CD4-positive, alpha-beta T cell treated with Interleukin-12 subunit alpha and Interleukin-12 subunit beta, for 1 hour (primary cell): ENCODE measurements at regions not wholly inside any gene's neighbourhood (a gene's known extent, or its start where the extent isn't known, plus 50 kb on each side); places are given as distances from the start of the nearest gene placed in this dataset.
"Not testable (repeated sequence)": the region's sequence is repeated elsewhere in the genome, so short reads cannot be mapped to it uniquely, and the experiment has no call there.

Experiments
- DNase-seq: peaks from one replicate; pipeline ENCODE4 v3.0.0-alpha.2; 2020

DNA sequence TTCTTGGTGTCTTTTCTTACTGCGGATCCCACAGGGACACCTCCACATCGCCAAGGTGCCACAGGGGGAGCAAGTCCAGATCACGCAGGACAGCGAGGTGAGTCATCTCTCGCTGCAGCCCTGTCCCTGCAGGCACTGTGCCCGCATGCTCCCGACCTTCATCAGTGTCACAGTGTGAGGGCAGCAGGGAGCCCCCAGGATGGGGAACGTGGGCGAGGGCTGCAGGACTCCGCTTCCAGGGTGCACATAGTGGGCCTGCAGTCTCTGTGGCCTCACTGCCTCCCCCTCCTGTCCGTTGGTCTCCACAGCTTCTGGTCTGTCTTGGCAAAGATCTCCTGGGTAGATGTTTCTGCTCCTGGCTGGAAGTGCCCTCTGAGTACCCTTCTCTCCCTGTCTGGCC, 78.0 kb downstream of the NPIPB11 start:
- not testable (repeated sequence) for DNase-seq

- not testable (repeated sequence) for DNase-seq
Observed at GRCh38 chr16:29327631-29328408, 78.7 kb downstream of the NPIPB11 start.

GRCh38 chr16:29326164-29327125, 80.1 kb downstream of the NPIPB11 start:
- DNase-seq = not testable (repeated sequence)

DNA sequence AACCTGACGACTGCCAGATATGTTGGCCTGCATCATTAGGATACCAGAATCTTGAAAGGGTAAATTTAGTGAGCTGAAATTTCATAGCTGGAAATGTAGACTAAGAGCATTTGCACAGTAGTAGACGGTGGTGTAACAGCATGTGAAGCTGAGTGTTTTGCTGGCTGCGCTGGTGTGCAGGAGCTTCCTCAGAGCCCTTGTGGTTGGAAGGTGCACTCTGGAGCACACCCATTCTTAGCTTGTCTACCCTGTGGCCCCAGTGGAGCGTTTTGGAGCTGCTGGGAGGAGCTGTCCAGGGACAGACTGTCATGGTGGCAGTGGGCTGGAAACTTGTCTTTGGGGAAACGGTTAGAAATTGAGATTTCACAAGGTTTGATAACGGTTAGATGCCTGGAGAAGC, 82.8 kb downstream of the NPIPB11 start:
- DNase-seq = not testable (repeated sequence)

GRCh38 chr16:29321585-29321984, 84.9 kb downstream of the NPIPB11 start:
- DNase-seq = no peak

- DNase-seq = no peak
Observed at GRCh38 chr16:29321000-29321393, 85.5 kb downstream of the NPIPB11 start.

GRCh38 chr16:29320274-29320999, 86.1 kb downstream of the NPIPB11 start:
- no peak for DNase-seq

- DNase-seq = no peak
Observed at GRCh38 chr16:29319726-29320125, 86.8 kb downstream of the NPIPB11 start.

GRCh38 chr16:29318561-29318968, 87.9 kb downstream of the NPIPB11 start:
- DNase-seq = peak; percentile 6

- no peak for DNase-seq
Observed at GRCh38 chr16:29318037-29318436, 88.5 kb downstream of the NPIPB11 start.

DNA sequence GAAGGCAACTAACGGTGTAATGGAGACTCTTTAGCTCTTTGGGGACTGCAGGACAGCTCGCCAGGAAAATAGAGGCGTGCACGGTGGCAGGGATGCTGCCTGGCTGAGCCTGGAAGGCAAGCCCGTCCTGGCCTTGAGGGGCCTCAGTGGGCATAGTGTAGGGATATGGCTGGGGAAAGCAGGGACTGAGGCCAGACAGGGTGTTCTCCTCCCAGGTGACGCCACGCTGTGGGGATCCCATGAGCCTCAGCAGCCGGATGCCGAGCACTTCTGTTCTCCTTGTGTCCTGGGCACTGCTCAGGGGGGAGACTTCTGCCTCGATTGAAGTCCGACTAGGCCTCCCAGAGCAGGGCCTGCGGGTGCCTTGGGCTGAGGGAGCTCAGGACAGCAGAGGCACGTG, 89.2 kb downstream of the NPIPB11 start:
- DNase-seq = no peak

DNA sequence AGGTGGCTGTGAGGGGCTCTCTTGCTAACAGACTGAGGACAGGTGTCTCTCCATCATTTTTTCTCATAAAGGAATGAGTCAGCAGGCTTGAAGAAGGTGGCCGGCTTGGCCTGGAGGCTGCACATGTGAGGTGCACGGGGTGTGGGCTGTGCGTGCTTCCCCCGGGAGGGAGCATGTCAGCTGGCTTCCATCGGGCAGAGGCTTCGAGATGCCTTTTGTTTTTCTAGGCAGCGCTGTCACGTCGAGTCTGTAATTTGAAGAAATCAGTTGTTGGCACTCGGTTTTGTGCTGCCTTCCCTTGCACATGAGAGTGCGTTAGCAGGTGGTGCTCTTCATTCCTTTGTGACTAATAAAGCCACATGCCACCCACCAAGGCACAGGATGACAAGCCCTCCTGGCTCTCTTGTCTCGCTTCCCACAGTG, 89.7 kb downstream of the NPIPB11 start:
- no peak for DNase-seq

- no peak for DNase-seq
Observed at GRCh38 chr16:29315916-29316517, 90.5 kb downstream of the NPIPB11 start.

- no peak for DNase-seq
Observed at GRCh38 chr16:29315046-29315445, 91.5 kb downstream of the NPIPB11 start.

DNA sequence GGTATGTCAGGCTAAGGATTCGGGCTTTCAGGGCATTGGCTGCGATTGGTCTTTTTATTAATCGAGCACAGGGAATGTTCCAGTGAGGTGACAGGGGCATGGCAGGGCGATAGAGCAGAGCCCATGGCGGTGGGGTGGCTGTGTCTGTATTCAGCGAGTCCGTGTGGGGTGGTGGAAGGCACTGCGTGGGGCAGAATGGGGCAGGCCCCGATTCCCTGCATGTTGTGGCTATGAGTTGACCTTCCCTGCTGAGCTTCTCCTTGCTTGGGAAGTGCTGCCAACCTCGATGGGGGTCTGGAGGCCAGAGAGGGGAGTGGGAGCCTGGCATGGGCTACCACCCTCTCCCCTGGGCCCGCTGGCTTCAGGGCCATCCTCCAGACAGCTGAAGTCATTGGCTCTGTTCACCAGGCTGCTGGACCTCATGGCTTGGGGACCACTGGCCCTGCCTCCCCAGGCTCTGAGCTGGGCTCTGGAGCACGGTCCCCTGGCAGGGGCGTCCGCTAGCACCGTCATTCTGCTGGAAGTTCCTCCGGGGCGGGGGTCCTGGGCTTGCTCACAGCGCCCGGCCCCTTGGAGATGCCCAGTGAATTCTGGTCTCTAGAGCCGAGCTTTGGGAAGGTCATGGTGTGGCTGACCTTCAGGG, 92.1 kb downstream of the NPIPB11 start:
- no peak for DNase-seq

DNA sequence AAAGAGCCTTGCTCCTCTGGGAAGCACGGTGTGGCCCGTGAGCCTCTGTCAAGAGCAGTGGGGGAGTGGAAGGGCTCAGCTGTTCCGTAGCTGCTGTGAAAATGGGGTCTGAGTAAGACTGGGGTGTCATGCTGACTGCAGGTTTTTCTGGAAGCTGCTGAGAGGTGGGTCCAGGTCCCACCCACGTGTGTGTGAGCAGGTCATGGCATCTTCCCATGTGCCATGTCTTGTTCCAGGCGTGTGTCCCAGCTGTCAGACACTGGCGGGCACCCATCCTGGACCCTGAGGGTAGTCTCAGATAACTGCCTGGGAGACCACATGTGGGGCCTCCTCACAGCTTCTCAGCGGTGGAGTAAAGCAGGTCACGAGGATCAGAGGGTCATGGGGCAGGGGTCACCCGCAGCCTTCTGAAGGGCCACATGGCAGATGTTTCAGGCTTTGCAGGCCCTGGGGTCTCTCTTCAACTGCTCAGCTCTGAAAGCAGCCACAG, 92.9 kb downstream of the NPIPB11 start:
- DNase-seq = no peak

DNA sequence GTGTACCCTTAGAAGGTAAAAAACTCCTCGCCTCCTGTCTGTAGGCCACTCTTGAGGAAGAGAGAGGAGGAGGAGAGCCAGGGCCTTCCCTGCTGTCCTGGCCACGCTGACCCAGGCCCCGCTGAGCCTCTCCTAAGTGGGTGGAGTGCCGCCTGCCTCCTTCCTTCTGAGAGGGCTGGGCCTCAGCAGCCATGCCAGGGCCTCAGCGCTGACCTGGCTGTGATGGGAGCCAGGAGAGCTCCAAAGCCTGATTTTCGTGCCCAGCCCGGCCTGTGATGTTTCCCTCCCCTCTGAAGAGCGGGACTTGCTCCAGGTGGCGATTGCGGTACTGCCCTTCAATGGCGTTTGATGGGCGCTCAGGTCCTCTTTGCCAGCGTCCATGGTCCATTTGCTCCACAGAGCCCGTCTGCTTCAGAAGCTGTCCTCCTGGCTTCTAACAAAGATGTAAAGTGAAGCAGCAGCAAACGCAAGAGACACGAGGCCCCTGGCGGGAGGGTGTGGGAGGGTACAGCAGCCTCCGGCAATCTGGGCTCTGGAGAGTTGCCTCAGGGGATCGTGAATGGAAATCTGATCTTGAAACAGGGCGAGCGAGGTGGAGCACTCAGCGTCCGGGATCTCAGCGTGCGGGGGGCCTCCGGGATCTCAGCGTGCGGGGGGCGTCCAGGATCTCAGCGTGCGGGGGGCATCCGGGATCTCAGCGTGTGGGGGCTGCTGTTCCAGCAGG, 93.5 kb downstream of the NPIPB11 start:
- DNase-seq = no peak

- not testable (repeated sequence) for DNase-seq
Observed at GRCh38 chr16:29312345-29312675, 94.2 kb downstream of the NPIPB11 start.

- no peak for DNase-seq
Observed at GRCh38 chr16:29311461-29312344, 94.8 kb downstream of the NPIPB11 start.

- no peak for DNase-seq
Observed at GRCh38 chr16:29310852-29311314, 95.6 kb downstream of the NPIPB11 start.
